ENCODE measurements at regions not wholly inside any gene's neighbourhood (a gene's known extent, or its start where the extent isn't known, plus 50 kb on each side); places are given as distances from the start of the nearest gene placed in this dataset.

- TF ChIP-seq ZNF710 (CRISPR knock-in tag; IDR thresholded peaks at IDR 0.05; ENCODE audit: borderline replicate concordance) (no peak), TMF1 (CRISPR knock-in tag; IDR thresholded peaks at IDR 0.05; ENCODE audit: low read depth) (no peak), TIGD3 (CRISPR knock-in tag; IDR thresholded peaks at IDR 0.05; ENCODE audit: borderline replicate concordance) (no peak)
- TF ChIP-seq, protein P1, sequence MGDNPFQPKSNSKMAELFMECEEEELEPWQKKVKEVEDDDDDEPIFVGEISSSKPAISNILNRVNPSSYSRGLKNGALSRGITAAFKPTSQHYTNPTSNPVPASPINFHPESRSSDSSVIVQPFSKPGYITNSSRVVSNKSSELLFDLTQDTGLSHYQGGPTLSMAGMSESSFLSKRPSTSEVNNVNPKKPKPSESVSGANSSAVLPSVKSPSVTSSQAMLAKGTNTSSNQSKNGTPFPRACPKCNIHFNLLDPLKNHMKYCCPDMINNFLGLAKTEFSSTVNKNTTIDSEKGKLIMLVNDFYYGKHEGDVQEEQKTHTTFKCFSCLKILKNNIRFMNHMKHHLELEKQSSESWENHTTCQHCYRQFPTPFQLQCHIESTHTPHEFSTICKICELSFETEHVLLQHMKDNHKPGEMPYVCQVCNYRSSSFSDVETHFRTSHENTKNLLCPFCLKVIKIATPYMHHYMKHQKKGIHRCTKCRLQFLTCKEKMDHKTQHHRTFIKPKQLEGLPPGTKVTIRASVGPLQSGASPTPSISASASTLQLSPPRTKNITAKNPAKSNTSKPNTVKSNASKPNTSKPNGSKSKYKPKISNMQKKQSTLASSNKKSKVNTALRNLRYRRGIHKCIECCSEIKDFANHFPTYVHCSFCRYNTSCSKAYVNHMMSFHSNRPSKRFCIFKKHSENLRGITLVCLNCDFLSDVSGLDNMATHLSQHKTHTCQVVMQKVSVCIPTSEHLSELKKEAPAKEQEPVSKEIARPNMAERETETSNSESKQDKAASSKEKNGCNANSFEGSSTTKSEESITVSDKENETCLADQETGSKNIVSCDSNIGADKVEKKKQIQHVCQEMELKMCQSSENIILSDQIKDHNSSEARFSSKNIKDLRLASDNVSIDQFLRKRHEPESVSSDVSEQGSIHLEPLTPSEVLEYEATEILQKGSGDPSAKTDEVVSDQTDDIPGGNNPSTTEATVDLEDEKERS (CRISPR knock-in tag; IDR thresholded peaks at IDR 0.05) = no peak
These were observed 424.8 kb upstream of the ADGRL4 start (continued) for GRCh38 chr1:79431340-79431739.

GRCh38 chr1:79430437-79430836 is 423.9 kb upstream of the ADGRL4 start:
- BruUV-seq (replicated peaks) = no TSS peak
- Histone ChIP-seq H3K27me3 (ENCODE audit: control insufficient read depth in 1 of 2, insufficient read depth in 2 of 2, low read length in 2 of 2) (no peaks in the 10 kb centered on the region), H2AFZ (ENCODE audit: low read length) (no peak overlapping the region), H3K4me2 (ENCODE audit: low read depth, low read length) (no peak overlapping the region), H4K20me1 (ENCODE audit: insufficient read depth, low read length) (no peaks in the 10 kb centered on the region), H3K36me3 (replicated peaks in 1 of 2; ENCODE audit: control insufficient read depth in 1 of 2, insufficient read depth in 2 of 2, low read length in 2 of 2) (no peaks in the 10 kb centered on the region), H3K4me1 (ENCODE audit: insufficient read depth, low read length) (no peaks in the 10 kb centered on the region), H3K4me3 (replicated peaks in 1 of 3; ENCODE audit: insufficient read depth in 1 of 3, low read depth in 2 of 3, low read length in 3 of 3) (no peak overlapping the region), H3K79me2 (ENCODE audit: insufficient read depth, low read length) (no peaks in the 10 kb centered on the region), H3K9me3 (ENCODE audit: low read length) (peaks cover 44% of the 10 kb centered on the region), H3K27ac (ENCODE audit: extremely low read length, insufficient read depth, low read length) (no peak overlapping the region), H3K9ac (ENCODE audit: insufficient read depth, low read depth, low read length) (no peak overlapping the region)
- intact Hi-C loops (cut with micrococcal nuclease; ENCODE audit: unreplicated experiment) (no loop called here), in situ Hi-C loops (cut with HindIII; ENCODE audit: extremely low pct_ligation_motif_present, low pct_unique_long_range_greater_than_20kb) (no loop called here)
- ChIA-PET CTCF (ENCODE audit: low intra/inter-chr PET ratio, low total read pairs) (no interaction called here), POLR2A (no interaction called here)
- ATAC-seq (no peak), FAIRE-seq (no peak), DNase-seq (ENCODE audit: low spot score) (no peak)
- WGBS (ENCODE audit: low lambda C conversion rate) = 59% methylated on average over 8 of the region's 11 CpGs
- TF ChIP-seq ZNF530 (CRISPR knock-in tag; IDR thresholded peaks at IDR 0.05; ENCODE audit: low read depth) (no peak), SNAI1 (CRISPR knock-in tag; IDR thresholded peaks at IDR 0.05; ENCODE audit: borderline replicate concordance) (no peak), ZNF564 (CRISPR knock-in tag; IDR thresholded peaks at IDR 0.05) (no peak), CENPT (CRISPR knock-in tag; IDR thresholded peaks at IDR 0.05; ENCODE audit: low read depth) (no peak)

Measured in HepG2 (cell line).